HG02798 (cell line): ENCODE measurements at regions not wholly inside any gene's neighbourhood (a gene's known extent, or its start where the extent isn't known, plus 50 kb on each side); places are given as distances from the start of the nearest gene placed in this dataset.
"Not testable (repeated sequence)": the region's sequence is repeated elsewhere in the genome, so short reads cannot be mapped to it uniquely, and the experiment has no call there.

Experiments used
- ATAC-seq: cut with Tn5 transposase; IDR thresholded peaks from one replicate; pipeline ENCODE4 v1.9.1; 2021; ENCODE audit warnings: mild to moderate bottlenecking; ENCODE audit not compliant: unreplicated experiment, poor library complexity

- ATAC-seq: no peak
Observed at GRCh38 chr12:46884362-46884761, 58.6 kb upstream of the SLC38A4 start.

- ATAC-seq: no peak
Observed at GRCh38 chr12:46886541-46887041, 60.8 kb upstream of the SLC38A4 start.

GRCh38 chr12:46887870-46888269 lies 62.1 kb upstream of the SLC38A4 start:
- ATAC-seq: no peak

DNA sequence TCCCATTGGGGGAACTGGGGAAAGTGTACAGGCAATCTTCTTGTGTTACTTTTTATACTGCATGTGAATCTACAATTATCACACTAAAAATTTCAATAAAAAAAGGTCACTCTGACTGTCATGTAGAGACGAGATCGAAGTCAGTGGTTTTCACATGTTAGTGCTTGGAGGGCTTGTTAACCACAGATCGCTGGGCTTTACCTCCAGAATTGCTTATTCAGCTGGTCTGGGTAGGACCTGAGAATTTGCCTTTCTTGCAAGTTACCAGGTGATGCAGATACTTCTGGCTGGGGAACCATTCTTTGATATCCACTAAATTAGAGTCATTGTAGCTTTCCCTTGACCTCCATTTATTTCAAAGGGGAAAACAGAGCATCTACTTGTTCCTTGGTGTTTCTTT lies 62.8 kb upstream of the SLC38A4 start:
- ATAC-seq: no peak

GRCh38 chr12:46891306-46891705 lies 65.5 kb upstream of the SLC38A4 start:
- no peak for ATAC-seq

- ATAC-seq: no peak
Observed at GRCh38 chr12:46892034-46892705, 66.4 kb upstream of the SLC38A4 start.

DNA sequence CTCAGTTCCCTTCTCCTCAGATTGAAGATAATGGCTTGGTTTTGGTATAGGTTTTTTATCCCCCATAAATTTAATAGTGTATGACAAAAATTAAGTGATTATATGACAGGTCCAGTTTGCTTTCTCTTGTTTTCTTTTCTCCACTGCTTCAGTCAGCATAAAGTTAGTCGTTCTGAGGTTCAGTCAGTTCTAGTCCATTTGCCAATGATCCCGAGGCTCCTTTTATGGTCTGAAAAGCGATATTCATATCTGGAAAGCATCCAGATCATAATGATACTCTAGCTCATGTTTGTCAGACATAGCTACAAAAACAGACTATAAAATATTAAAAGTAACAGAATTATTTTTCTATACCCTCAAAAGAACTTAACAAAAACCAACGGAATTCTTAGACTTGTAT lies 67.1 kb upstream of the SLC38A4 start:
- no peak for ATAC-seq

GRCh38 chr12:46893434-46893833 lies 67.6 kb upstream of the SLC38A4 start:
- no peak for ATAC-seq

GRCh38 chr12:46895726-46896125 lies 69.9 kb upstream of the SLC38A4 start:
- no peak for ATAC-seq

GRCh38 chr12:46896680-46897079 lies 70.9 kb upstream of the SLC38A4 start:
- no peak for ATAC-seq

DNA sequence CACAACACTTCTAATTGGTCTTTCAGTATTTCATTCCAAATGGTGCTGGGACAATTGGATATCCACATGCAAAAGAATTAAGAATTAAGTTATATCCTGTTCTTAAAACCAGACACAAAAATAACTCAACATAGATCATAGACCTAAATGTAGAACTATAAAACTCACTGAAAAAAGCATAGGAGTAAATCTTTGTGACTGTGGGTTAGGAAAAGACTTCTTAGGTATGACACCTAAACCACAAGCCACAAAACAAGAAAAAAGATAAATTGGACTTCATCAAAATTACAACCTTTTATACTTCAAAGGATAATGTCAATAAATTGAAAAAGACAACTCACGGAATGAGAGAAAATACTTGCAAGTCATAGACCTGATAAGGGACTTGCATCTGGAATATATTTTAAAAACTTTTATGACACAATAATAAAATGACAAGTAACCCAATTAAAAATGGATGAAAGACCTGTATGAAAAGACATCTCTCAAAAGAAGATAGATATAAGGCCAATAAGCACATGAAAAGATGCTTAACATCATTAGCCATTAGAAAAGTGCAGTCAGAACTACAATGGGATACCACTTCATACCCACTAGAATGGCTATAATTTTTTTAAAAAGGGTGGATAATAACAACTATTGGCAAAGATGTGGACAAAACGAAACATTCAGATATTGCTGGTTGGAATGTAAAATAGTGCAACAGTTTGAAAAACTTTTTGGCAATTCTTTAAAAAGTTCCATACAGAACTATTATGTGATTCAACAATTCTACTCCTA lies 72.5 kb upstream of the SLC38A4 start:
- no peak for ATAC-seq

GRCh38 chr12:46898989-46899388 lies 73.2 kb upstream of the SLC38A4 start:
- no peak for ATAC-seq

GRCh38 chr12:46900734-46901463 lies 75.1 kb upstream of the SLC38A4 start:
- no peak for ATAC-seq

- no peak for ATAC-seq
Observed at GRCh38 chr12:46901464-46902205, 75.8 kb upstream of the SLC38A4 start.

DNA sequence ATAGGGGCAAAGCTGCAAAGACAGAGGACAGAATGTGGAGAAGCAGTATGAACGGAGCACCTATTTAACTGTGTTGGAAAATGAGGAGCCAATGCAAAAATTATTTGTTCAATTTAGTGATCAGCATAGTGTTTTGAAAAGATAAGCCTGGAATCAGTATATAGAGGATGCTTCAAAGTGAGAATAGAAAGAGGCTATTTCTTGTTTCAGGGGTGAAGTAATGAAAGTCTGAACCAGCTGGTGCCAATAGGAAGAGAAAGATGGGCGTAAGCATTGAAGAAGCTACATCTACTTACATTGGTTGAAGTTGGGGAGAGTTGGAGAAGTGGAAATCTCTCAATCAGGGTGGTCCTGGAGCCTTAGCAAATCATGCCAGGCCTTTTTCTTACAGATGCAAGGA lies 77.3 kb upstream of the SLC38A4 start:
- ATAC-seq: no peak

DNA sequence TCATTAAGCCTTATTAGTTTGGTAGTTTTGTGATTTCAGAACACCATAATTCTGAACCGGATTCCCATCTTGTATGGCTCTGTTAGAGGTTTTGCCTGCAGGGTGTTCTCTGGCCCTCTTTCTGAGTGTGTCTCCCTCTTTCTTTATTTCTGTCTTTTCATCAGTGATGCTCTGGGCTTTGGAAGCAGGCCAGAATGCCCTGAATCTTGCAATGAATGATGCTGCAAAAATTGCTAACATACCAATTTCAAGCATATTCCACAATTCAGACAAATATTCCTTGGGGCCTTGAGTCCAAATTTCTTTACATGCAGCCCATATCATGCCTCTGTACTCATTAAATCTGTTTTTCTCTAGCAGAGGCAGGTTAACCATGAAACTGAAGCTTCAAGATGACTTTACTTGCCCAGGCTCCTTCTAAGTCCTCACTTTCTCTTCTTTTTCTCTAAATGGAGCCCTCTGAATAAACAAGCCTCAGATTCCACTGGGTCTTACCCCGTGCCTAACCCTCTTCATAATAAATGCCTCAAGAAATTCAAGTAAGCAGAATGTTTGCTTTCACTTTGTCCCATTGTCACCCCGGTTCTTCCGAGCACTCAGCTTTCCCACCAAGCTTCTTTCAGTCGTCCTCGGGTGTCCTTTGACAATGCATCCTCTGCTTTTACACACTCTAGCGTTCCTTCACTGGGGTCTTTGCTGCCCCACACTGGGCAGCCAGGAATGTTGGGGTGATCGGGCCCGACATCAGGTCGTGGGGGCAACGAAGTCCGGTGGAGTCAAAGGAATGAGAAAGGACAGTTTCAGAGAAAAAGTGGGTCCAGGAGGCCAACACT lies 78.8 kb upstream of the SLC38A4 start:
- no peak for ATAC-seq

DNA sequence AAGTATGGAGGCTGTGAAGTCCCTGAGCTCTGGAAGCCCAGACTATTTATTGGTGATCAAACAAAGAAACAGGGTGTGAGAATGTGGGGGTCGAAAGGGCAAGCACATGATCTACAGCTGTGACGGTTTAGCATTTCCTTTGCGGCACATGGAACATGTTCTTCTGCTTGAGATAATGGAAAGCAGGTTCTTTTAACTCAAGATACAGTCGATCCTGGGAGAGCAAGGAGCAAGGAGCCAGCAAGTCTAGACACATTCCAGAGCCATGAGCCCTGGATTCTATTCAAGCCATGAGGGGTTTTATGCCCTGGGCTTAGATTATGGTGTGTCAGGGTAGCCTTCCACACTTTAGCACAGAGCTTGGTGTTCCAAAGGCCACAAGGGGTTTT lies 79.4 kb upstream of the SLC38A4 start:
- ATAC-seq: not testable (repeated sequence)

GRCh38 chr12:46907791-46908190 lies 82.0 kb upstream of the SLC38A4 start:
- no peak for ATAC-seq

GRCh38 chr12:46908236-46908935 lies 82.6 kb upstream of the SLC38A4 start:
- no peak for ATAC-seq
